ENCODE measurements at regions not wholly inside any gene's neighbourhood (a gene's known extent, or its start where the extent isn't known, plus 50 kb on each side); places are given as distances from the start of the nearest gene placed in this dataset.

DNA sequence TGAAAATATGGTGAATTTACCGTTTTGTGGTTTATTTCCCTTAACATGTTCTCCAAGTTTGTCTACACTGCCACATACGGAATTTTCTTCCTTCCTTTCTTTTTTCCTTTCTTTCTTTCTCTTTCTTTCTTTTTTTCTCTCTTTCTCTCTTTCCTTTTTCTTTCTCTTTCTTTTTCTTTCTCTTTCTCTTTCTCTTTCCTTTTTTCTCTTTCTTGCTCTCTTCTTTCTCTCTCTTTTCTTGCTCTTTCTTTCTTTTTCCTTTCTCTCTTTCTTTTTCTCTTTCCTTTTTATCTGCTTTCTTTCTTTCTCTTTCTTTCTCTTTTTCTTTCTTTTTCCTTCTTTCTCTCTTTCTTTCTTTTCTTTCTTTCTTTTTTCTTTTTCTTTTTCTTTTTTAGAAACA, 1962.3 kb upstream of the PCDH20 start:
- no TSS peak for BruUV-seq (replicated peaks)
- Histone ChIP-seq H3K14ac (replicated peaks; ENCODE audit: low read depth, low read length) (no peak overlapping the region), H4K91ac (ENCODE audit: insufficient read depth, low read depth, low read length) (no peak overlapping the region), H2AK5ac (ENCODE audit: low read depth, low read length) (no peak overlapping the region), H3K36me3 (ENCODE audit: control insufficient read depth, insufficient read depth, low read length) (no peaks in the 10 kb centered on the region), H4K8ac (ENCODE audit: low read depth in 2 of 2, low read length in 2 of 2) (no peak overlapping the region), H2BK15ac (ENCODE audit: low read depth, low read length) (no peak overlapping the region), H2BK20ac (ENCODE audit: low read depth, low read length) (no peak overlapping the region), H3K18ac (ENCODE audit: low read depth, low read length) (no peak overlapping the region), H2BK5ac (ENCODE audit: low read depth, low read length, poor library complexity, severe bottlenecking) (no peak overlapping the region), H3K23ac (ENCODE audit: low read depth, low read length) (no peak overlapping the region), H3K4me1 (ENCODE audit: control insufficient read depth, insufficient read depth, low read length) (no peaks in the 10 kb centered on the region), H3K9me3 (ENCODE audit: control insufficient read depth, insufficient read depth, low read length) (no peaks in the 10 kb centered on the region), H3K4me3 (ENCODE audit: insufficient read depth, low read depth, low read length) (no peak overlapping the region), H3K27ac (ENCODE audit: insufficient read depth, low read length) (no peak overlapping the region), H4K5ac (ENCODE audit: low read depth, low read length) (no peak overlapping the region), H2AFZ (replicated peaks; ENCODE audit: low read length, poor library complexity) (no peak overlapping the region), H4K20me1 (ENCODE audit: insufficient read depth, low read length) (no peaks in the 10 kb centered on the region), H3K79me1 (ENCODE audit: low read depth in 1 of 2, low read length in 2 of 2) (no peaks in the 10 kb centered on the region), H3K9me1 (ENCODE audit: insufficient read depth, low read length) (no peaks in the 10 kb centered on the region), H3K4ac (ENCODE audit: low read depth, low read length) (no peak overlapping the region), H3K4me2 (ENCODE audit: low read depth, low read length) (no peak overlapping the region), H3K56ac (ENCODE audit: extremely low read depth, insufficient read depth, low read length) (no peak overlapping the region), H3K9ac (ENCODE audit: low read depth, low read length) (no peak overlapping the region), H2BK120ac (ENCODE audit: low read depth, low read length) (no peak overlapping the region), H3K27me3 (ENCODE audit: control insufficient read depth, insufficient read depth, low read length) (no peaks in the 10 kb centered on the region), H2AK9ac (replicated peaks; ENCODE audit: low read depth, low read length, poor library complexity) (no peak overlapping the region)
- POLR2A ChIA-PET (ENCODE audit: unreplicated experiment): no interaction called here
- CTCF ChIA-PET: no interaction called here
- dilution Hi-C loops (cut with HindIII; ENCODE audit: low sequenced_read_pairs, unreplicated experiment) (no loop called here), intact Hi-C loops (cut with micrococcal nuclease) (loop anchor here (1.0 kb wide), 1 partner anchor 32 kb away; no protein-coding TSS in a partner anchor), in situ Hi-C loops (cut with MboI; ENCODE audit: low sequenced_read_pairs) (no loop called here)
- TF ChIP-seq MAZ (IDR thresholded peaks at IDR 0.05; ENCODE audit: borderline replicate concordance, low read depth, low read length) (no peak), RAD21 (IDR thresholded peaks at IDR 0.05; ENCODE audit: low read length) (no peak)
- TF ChIP-seq, protein P1, sequence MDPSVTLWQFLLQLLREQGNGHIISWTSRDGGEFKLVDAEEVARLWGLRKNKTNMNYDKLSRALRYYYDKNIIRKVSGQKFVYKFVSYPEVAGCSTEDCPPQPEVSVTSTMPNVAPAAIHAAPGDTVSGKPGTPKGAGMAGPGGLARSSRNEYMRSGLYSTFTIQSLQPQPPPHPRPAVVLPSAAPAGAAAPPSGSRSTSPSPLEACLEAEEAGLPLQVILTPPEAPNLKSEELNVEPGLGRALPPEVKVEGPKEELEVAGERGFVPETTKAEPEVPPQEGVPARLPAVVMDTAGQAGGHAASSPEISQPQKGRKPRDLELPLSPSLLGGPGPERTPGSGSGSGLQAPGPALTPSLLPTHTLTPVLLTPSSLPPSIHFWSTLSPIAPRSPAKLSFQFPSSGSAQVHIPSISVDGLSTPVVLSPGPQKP (IDR thresholded peaks at IDR 0.05; ENCODE audit: borderline replicate concordance, low read depth, low read length): no peak
- ATAC-seq (ENCODE audit: low read depth): no peak
- no peak for DNase-seq
- no CpG with 5 or more reads among the region's 2 CpGs for WGBS, 2 experiments (ENCODE audit: extremely low coverage in 2 of 2, insufficient read length in 1 of 2)
